CD1c-positive myeloid dendritic cell (primary cell): ENCODE measurements at regions not wholly inside any gene's neighbourhood (a gene's known extent, or its start where the extent isn't known, plus 50 kb on each side); places are given as distances from the start of the nearest gene placed in this dataset.
"Not testable (repeated sequence)": the region's sequence is repeated elsewhere in the genome, so short reads cannot be mapped to it uniquely, and the experiment has no call there.

Experiments used
- DNase-seq: peaks from one replicate; pipeline ENCODE4 v3.0.0-alpha.2; 2016; ENCODE audit errors: extremely low spot score

DNA sequence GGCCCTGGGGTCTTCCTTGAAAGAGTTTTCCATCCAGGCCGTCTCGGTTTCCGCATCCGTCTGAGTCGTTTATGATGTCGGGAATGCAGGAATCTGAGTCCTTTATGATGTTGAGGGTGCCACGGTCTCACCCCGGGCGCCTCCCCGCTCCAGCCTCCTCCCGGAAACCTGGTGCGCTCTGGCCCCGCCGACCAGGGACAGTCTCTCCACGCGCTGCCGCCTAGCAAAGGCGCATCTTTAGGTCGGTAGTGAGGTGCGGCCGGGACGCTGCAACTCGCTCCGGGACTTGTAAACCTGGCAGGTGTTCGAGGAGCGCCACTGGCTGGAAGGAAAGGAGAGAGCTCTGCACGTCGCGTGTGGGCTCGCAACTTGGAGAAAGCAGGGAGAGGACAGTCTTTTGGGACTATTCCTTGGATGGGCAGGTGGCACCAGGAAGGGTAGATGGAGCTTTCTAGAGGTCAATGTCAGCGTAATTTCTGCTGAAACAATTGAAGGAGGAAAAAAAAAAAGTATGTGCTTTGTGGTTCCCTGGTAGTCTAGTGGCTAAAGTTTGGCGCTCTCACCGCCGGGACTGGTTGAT, 132.0 kb downstream of the FAM72B start:
- not testable (repeated sequence) for DNase-seq

DNA sequence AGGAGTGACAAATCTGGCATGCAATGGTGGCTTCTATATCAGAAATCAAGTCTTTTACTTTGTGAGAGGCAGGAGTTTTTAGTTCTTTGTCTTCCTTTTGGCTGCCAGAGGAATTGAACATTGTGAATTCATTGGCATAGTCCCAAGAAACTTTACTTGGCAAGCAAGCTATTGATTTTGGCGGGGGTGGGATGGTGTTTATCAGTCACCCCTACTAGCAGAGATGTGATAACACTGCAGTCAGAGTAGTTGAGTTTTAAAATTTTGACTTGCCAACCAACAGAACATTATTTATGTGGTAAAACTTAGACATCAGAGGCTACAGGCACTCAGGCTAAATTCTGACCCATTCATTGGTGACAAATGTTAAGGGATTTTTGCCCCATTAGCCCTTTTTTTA, 129.2 kb downstream of the FAM72B start:
- not testable (repeated sequence) for DNase-seq

DNA sequence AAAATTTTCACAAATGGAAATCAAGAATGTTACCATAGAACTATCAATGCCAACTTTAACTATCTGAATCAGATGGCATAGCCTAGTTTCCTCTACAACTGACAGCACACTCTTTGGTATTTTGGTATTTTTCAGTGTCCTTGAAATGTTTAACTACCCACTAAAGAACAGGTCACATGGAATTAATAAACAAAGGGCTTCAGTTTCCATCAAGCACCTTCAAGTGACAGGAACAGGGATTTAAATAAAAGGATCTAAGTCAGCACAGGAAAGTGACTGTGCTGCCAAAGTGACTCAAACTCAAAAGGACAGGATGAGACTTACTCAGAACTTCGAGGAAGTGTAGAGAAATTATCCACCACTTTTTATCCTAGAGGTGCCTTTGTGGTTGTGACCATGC, 117.2 kb downstream of the FAM72B start:
- DNase-seq = not testable (repeated sequence)

DNA sequence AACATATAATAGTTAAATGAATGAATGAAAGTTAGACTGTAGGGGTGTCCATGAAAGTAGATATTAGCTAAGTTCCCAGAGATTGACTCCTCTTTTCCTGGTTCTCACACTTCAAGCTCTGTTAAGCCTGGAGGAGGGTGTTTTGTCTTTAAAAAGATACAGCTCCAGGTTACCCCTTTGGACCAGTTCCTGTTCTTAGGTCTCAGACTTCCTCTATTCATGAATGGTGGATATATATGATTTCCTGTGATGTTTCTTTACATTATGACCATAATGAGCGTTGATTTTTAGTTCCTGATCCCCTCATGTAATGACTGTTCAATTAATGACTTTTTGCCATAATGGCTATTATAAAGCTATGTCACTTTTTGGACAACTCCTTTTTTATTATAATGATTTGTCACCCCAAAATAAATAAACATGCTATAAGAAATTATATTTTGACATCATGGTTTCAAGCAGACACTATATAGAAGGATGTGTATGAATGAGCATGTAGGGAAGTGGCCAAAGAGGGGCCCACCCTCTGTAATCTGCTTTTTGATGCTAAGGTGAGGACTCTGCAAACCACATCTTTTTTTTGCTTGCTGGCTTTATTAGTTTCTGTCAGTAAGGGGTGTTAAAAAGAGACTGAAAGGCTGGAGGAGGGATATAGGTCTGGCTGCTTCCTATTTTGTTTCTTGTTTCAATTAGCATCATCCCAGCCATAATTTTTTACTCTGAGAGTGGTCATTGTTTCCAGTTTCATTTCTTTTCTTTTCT, 115.2 kb downstream of the FAM72B start:
- not testable (repeated sequence) for DNase-seq

DNA sequence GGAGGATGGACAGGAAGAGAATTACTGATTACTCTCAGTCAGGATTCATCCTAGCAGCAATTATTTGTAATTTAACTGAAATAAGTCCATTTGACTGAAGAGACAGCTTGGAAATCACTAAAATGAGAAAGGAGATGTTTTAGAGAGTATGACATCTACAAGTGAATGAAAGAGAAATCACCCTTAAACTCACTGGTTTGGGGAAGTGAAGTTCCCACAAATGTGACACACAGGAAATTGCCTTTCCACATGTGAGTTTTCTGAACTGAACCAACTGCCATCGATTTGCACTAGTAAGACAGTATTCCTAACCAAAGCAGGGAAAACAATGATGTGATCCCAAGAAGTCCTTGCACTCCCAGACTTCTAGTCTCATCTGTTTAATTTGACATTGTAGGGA, 110.3 kb downstream of the FAM72B start:
- DNase-seq = not testable (repeated sequence)

DNA sequence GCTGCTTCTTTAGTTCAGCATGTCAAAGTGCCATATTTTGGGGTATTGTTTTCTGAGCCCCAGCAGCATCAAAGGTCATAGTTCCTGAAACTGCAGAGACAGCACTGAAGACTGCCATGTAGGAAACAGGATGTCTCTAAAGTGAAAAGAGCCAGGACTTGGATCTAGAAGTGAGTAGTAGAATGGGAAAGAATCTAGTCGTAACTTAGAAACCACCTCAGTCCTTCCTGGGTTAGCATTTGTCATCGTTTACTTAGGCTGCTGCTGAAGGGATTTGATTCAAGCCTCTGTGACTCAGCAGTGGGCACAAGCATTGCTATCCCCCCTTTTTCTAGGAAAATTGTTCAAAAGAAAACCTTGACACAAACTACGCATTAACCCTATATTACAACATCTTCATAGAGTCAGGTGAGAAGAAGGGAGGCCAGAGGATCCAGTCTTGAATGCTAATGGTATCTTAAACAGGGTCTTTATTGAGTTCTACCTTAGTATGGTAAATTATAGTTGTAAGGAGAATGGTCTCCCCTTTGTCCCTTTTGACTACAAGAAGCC, 108.8 kb downstream of the FAM72B start:
- DNase-seq = peak; percentile 14

DNA sequence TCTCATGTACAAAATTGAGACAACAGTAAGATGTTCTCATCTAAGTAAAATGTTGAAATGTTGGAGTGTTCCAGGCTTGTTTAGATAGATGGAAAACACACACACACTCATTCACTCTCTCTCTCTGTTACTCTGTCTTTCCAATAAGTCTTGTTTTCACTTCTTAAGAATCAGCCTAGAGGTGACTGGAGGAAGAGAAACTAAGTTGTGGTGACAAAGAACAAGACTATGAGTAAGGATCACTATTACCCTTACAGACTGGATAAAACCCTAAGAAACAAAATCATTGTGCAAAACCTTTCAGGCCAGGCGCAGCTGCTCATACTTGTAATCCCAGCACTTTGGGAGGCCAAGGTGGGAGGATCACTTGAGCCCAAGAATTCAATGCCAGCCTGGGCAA, 107.5 kb downstream of the FAM72B start:
- not testable (repeated sequence) for DNase-seq

DNA sequence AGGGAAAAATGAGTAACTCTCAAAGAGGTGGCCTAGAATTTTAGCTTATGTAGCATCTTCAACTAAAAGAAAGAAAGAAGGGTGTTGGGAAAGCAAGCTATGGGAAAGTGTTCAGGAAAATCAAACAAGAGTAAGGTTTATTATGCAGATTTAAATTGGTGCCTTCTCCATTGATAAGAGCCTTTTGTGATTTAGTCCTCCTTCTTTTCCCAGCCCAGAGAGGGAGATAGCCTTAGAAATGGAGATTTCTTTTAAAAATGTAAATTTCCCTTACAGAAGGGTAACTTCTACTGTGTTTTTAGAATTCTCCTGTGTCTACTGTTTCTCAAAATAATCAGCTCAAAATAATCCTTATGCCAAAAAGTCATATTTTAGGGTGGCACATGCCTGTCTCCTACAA, 104.5 kb downstream of the FAM72B start:
- not testable (repeated sequence) for DNase-seq

DNA sequence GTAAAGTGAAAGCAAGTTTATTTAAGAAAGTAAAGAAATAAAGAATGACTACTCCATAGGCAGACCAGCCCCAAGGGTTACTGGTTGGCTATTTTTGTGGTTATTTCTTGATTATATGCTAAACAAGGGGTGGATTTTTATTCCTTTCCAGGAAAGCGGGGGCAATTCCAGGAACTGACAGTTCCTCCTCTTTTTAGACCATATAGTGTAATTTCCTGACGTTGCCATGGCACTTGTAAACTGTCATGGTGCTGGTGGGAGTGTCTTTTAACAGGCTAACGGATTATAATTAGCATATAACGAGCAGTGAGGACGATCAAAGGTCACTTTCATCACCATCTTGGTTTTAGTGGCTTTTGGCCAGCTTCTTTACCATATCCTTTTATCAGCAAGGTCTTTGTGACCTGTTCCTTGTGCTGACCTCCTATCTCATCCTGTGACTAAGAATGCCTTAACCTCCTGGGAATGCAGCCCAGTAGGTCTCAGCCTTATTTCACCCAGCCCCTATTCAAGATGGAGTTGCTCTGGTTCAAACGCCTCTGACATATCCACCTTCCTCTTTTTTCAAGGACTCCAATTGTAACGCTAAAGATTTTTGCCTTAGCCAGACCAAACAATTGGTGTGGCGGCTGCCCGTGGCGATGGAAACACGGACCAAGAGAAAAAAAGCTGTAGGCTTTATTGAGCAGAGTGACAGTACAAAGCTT, 103.8 kb downstream of the FAM72B start:
- peak; percentile 87 for DNase-seq

DNA sequence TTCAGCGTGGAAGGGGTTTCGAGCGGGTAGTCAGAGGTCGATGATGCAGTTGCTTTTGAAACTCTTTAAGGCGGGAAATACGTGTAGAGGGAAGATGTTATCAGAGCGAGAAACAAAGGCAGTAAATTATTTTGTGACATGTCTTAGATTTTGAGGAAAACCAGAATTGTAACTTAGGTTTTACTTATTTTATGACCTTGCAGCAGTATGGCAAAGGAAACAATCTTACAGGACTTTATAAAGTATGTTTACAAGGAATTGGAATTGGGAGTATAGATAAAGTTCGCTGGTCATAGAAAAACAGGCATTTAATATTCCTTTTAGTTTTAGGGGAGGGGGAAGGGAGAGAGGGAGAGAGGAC, 103.3 kb downstream of the FAM72B start:
- not testable (repeated sequence) for DNase-seq

DNA sequence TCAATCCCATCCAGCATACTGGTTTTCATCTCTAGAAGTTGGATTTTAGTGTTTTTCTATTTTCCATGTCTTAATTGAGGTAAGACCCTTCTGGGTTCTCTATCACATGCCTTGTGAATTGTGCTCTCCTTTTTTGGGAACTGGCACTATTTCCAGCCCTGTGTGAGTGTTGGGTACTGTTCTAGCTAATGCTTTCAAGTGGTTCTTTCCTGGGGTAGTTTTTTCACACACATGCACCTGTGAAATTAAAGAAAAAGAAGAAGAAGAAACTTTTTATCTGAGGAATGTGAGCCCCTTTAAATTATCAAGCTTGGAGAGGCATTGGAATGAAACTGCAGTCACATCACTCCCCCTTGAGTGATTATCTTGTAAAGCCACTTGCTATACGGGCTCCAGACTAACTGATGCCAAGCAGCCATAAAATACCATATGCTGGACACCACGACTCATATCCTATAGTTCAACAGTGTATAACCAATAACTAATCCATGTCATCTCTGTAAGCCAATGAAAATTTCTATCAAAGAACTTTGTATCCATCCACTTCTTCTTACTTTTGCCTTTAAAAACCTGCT, 102.4 kb downstream of the FAM72B start:
- not testable (repeated sequence) for DNase-seq

DNA sequence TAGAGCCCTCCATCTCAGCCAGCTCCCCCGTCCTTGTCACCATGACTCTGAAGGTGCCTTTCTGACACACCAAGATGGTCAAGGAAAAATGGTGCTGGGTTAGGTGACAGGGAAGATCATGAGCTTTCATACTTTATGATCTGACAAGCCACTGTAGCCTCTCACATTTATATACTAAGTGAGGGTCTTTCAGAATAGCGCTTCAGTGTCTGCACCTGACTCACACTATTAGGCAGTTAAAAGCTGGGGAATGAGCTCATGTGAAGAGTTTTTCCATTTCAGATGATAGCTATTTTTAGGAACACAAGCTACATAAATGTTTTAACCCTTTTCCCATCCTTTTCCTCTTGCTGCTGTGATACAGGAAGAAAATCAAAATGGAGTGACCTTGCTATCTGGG, 101.1 kb downstream of the FAM72B start:
- not testable (repeated sequence) for DNase-seq

DNA sequence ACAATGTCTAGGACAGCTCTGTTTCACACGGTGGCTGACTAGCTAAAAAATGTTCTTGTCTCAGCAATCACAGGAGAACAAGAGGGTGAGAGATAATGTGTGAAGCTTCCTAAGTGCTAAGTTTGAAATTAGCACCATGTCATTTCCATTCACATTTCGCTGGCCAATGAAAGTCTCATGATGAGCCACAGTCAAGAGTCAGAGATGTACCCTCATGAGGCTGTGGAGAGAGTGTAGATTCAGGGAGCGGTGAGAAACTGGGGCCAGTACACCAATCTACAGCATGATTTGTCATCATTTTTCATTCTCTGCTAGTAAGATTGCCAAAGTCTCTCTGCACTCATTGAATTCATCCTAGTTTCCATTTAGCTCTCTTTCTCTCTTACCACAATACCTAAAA, 97.9 kb downstream of the FAM72B start:
- DNase-seq = not testable (repeated sequence)

DNA sequence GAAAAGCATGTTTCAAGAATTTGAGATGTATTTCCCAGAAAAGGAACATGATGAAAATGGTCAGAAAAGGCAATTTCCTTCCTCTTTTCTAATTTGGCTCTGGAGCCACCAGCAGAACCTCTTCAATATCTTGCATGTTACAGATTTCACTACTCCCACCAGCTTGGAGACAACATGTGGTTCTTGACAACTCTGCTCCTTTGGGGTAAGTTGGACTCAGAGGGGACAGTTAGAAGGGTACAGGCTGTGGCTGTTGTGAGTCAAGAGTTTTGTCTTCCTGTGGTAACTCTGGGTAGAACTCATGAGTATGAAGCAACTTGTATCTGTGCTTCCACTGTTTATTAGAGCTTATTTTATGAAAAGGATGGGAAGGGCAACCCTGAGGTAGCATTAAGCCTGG, 96.9 kb downstream of the FAM72B start:
- DNase-seq = not testable (repeated sequence)

DNA sequence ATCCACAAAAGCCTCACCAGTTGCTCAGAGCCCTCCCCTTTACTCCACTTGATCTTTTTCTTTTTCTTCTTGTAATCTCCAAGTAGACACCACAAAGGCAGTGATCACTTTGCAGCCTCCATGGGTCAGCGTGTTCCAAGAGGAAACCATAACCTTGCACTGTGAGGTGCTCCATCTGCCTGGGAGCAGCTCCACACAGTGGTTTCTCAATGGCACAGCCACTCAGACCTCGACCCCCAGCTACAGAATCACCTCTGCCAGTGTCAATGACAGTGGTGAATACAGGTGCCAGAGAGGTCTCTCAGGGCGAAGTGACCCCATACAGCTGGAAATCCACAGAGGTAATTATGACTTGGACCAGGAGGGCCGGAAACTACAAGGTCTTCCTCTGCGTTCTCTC, 95.6 kb downstream of the FAM72B start:
- not testable (repeated sequence) for DNase-seq

DNA sequence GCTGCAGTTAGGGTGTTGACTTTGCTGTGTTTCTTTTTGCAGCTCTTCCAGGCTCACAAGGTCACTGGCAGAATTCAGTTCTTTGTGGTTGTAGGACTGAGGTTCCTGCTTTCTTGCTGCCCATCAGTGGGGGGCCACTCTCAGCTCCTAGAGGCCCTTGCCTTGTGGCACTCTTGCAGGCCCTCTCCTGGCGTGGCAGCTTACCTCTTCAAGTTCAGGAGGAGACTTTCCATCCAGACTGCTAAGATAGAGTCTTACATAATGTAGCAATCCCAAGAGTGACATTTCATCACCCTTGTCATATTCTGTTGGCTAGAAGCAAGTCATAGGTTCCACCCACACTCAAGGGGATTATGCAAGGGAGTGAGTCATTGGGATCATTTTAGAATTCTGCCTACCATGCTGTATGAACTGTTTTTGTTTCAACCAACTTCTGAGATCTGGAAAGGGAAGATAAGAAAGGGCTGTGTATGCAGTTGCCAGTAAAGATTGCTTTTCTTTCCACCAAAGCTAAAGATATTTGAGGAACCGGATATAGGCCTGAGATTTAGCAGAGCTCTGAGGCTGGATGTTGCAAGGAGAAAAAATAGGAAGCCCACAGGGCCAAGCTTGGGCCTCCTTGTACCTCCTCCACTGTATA, 91.7 kb downstream of the FAM72B start:
- DNase-seq = peak; percentile 83

DNA sequence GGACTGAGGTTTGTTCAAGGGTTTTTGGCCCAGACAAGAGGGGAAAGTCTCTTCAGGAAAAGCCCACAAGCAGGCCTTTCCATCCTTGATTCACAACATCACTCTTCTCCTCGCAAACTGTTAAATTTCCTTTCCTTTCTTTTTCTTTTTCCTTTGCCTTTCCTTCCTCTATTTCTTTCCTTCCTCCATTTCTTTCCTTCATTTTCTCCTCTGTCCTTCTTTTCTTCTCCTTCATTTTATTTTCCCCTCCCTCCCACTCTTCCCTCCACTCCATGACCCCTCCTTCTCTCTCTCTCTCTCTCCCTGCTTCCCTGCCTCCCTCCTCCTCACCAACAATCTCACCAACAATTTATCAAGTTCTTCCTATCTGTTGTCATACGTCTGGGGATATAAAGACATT, 89.1 kb downstream of the FAM72B start:
- not testable (repeated sequence) for DNase-seq

DNA sequence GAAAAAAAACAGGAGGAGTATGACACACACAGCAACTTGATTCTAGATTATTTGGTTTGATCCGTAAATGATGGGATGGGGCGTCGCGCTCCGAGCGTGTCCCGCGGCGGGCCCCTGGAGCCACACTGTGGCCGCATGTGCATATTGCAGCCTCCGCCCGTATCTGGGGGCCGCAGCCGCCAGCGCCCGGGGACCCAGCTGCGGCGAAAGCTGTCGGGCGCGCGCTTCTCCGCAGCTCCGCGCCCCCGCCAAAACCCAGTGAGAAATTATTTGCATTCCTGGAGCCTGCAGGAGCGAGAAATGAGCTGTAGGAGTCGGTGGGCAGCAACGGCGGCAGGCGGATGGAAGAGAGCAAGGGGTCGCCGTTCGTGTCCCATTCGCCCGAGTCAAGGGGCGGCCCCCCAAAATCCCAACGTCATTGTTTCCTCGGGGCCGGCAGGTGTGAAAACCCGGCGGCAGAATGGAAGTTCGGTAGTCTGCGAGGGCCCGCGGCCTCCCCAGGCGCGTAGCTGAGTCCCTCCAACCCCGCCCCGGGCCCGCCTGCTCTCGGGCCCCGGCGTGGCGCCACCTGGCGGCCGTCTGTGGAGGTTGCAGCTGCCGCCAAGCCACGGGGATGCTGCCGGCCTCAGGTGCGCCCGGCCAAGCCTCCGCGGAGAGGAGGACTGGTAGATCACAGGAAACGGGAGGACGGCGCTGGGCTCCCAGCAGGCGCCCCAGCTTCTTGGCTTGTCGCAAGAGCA, 86.8 kb downstream of the FAM72B start:
- DNase-seq = peak; percentile 86

DNA sequence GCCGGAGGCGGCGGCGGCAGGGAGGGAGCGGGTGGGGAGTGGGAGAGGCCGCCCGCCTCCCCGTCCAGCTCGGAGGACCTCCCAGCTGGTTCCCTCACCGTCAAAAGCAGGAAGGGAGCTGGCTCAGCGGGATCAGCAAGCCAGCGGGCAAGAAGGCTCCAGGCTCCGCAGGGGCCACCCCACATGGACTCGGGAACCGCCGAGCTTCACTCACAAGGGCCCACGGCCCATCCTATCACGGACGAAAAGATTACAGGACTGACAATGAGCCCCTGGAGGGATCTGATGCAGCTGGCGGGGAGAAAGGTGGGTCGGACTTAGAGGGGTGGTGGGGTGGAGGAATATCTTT, 86.3 kb downstream of the FAM72B start:
- DNase-seq = not testable (repeated sequence)

DNA sequence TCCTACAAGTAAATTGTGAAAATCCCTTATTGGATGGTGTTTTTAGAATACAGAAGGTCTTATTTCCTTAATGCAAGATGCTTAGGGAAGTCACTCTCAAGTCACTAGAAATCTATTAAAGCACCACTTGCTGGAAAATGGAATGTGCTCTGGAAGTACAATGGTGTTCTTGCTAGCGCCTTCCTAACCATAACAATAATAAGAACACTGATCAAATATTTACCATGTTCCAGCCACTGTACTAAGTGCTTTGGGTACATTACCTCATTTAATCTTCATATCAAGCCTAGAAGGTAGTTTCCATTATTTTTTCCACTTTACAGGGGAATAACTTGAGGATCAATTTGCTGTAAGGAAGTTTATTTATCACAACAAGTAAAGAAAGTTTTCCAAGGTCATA, 75.1 kb downstream of the FAM72B start:
- not testable (repeated sequence) for DNase-seq
